ENCODE measurements at regions not wholly inside any gene's neighbourhood (a gene's known extent, or its start where the extent isn't known, plus 50 kb on each side); places are given as distances from the start of the nearest gene placed in this dataset.

GRCh38 chr15:91488452-91488851 lies 365.1 kb upstream of the SLCO3A1 start:
- Histone ChIP-seq H3K36me3 (ENCODE audit: control insufficient read depth in 1 of 2, insufficient read depth in 2 of 2, low read length in 2 of 2) (no peaks in the 10 kb centered on the region), H3K4me2 (ENCODE audit: low read length) (no peak overlapping the region), H4K20me1 (ENCODE audit: insufficient read depth) (no peaks in the 10 kb centered on the region), H3K9ac (ENCODE audit: low read length) (no peak overlapping the region), H3K9me2 (ENCODE audit: insufficient read depth) (no peaks in the 10 kb centered on the region), H2AFZ (ENCODE audit: low read depth, low read length, poor library complexity, severe bottlenecking) (no peak overlapping the region), H3K27me3 (ENCODE audit: insufficient read depth, low read length) (no peaks in the 10 kb centered on the region; the same call in 1 of the 2 replicates), H3K4me3 (replicated peaks in 1 of 2; ENCODE audit: low read depth in 1 of 2, low read length in 2 of 2) (no peak overlapping the region), H3K9me3 (ENCODE audit: control insufficient read depth in 1 of 2, insufficient read depth in 1 of 2, low read depth in 1 of 2, low read length in 2 of 2) (no peaks in the 10 kb centered on the region), H3K79me2 (ENCODE audit: insufficient read depth, low read length) (no peaks in the 10 kb centered on the region), H3K4me1 (ENCODE audit: control insufficient read depth in 1 of 2, insufficient read depth in 2 of 2, low read length in 2 of 2) (no peaks in the 10 kb centered on the region), H3K27ac (ENCODE audit: low read depth, low read length) (no peak overlapping the region)
- TF ChIP-seq EZH2 (IDR thresholded peaks at IDR 0.05): no peak
- TF ChIP-seq ZFX (IDR thresholded peaks at IDR 0.05): no peak
- TF ChIP-seq ZNF274 (IDR thresholded peaks at IDR 0.05; ENCODE audit: low read depth, low read length): no peak
- no peak for TF ChIP-seq ATF3 (IDR thresholded peaks at IDR 0.05)
- no peak for TF ChIP-seq TCF7L2 (IDR thresholded peaks at IDR 0.05; ENCODE audit: borderline replicate concordance, extremely low read depth, insufficient read depth, insufficient read length)
- TF ChIP-seq, protein P1, sequence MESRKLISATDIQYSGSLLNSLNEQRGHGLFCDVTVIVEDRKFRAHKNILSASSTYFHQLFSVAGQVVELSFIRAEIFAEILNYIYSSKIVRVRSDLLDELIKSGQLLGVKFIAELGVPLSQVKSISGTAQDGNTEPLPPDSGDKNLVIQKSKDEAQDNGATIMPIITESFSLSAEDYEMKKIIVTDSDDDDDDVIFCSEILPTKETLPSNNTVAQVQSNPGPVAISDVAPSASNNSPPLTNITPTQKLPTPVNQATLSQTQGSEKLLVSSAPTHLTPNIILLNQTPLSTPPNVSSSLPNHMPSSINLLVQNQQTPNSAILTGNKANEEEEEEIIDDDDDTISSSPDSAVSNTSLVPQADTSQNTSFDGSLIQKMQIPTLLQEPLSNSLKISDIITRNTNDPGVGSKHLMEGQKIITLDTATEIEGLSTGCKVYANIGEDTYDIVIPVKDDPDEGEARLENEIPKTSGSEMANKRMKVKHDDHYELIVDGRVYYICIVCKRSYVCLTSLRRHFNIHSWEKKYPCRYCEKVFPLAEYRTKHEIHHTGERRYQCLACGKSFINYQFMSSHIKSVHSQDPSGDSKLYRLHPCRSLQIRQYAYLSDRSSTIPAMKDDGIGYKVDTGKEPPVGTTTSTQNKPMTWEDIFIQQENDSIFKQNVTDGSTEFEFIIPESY (IDR thresholded peaks at IDR 0.05; ENCODE audit: extremely low read depth, insufficient replicate concordance, low read length): no peak
- ATAC-seq (no peak), DNase-seq (ENCODE audit: low read depth, low spot score) (no peak)
- intact Hi-C loops (cut with micrococcal nuclease): no loop called here
- ChIA-PET POLR2A (no interaction called here), CTCF (no interaction called here), RAD21 (ENCODE audit: low non-redundant PET in 1 of 2, low total read pairs in 2 of 2, uncharacterized antibody in 2 of 2, unreplicated experiment in 2 of 2) (no interaction called here)
- no TSS peak for BruUV-seq (replicated peaks)

GRCh38 chr15:91490211-91490610 lies 363.3 kb upstream of the SLCO3A1 start:
- H3K27ac ChIP-seq (ENCODE audit: low read depth, low read length): no peak overlapping the region
- no peak overlapping the region for H3K9ac ChIP-seq (ENCODE audit: low read length)
- no peaks in the 10 kb centered on the region for H3K36me3 ChIP-seq (ENCODE audit: control insufficient read depth in 1 of 2, insufficient read depth in 2 of 2, low read length in 2 of 2)
- POLR2A ChIA-PET: no interaction called here
- H3K9me3 ChIP-seq (ENCODE audit: control insufficient read depth in 1 of 2, insufficient read depth in 1 of 2, low read depth in 1 of 2, low read length in 2 of 2): no peaks in the 10 kb centered on the region
- no peak overlapping the region for H3K4me3 ChIP-seq (replicated peaks in 1 of 2; ENCODE audit: low read depth in 1 of 2, low read length in 2 of 2)
- TF ChIP-seq, protein P2, sequence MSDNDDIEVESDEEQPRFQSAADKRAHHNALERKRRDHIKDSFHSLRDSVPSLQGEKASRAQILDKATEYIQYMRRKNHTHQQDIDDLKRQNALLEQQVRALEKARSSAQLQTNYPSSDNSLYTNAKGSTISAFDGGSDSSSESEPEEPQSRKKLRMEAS (IDR thresholded peaks at IDR 0.05): no peak
- TF ChIP-seq POLR2A (IDR thresholded peaks at IDR 0.05; ENCODE audit: borderline replicate concordance, extremely low read depth, insufficient read depth, insufficient read length) (no peak), SP1 (IDR thresholded peaks at IDR 0.05; ENCODE audit: low read depth) (no peak), SRF (IDR thresholded peaks at IDR 0.05; ENCODE audit: low read depth) (no peak), FOSL1 (IDR thresholded peaks at IDR 0.05; ENCODE audit: low read depth) (no peak), EGR1 (IDR thresholded peaks at IDR 0.05; ENCODE audit: low read depth) (no peak), JUND (IDR thresholded peaks at IDR 0.05) (no peak), ATF3 (IDR thresholded peaks at IDR 0.05) (no peak), ZNF274 (IDR thresholded peaks at IDR 0.05; ENCODE audit: low read depth, low read length) (no peak), POLR2AphosphoS5 (IDR thresholded peaks at IDR 0.05; ENCODE audit: low read depth, low read length) (no peak), EZH2phosphoT487 (IDR thresholded peaks at IDR 0.05; ENCODE audit: borderline replicate concordance) (no peak), ELF1 (IDR thresholded peaks at IDR 0.05; ENCODE audit: borderline replicate concordance, low read depth) (no peak), CBX3 (IDR thresholded peaks at IDR 0.05; ENCODE audit: low read depth) (no peak)
- DNase-seq (ENCODE audit: low read depth, low spot score): no peak
- intact Hi-C loops (cut with micrococcal nuclease): no loop called here
- ATAC-seq: no peak
- no peaks in the 10 kb centered on the region for H3K9me2 ChIP-seq (ENCODE audit: insufficient read depth)
- no TSS peak for BruUV-seq (replicated peaks)
- no peak overlapping the region for H3K4me2 ChIP-seq (ENCODE audit: low read length)
- RAD21 ChIA-PET (ENCODE audit: low non-redundant PET in 1 of 2, low total read pairs in 2 of 2, uncharacterized antibody in 2 of 2, unreplicated experiment in 2 of 2): no interaction called here
- no peaks in the 10 kb centered on the region for H3K4me1 ChIP-seq (ENCODE audit: control insufficient read depth in 1 of 2, insufficient read depth in 2 of 2, low read length in 2 of 2)
- no peaks in the 10 kb centered on the region; the same call in 1 of the 2 replicates for H3K27me3 ChIP-seq (ENCODE audit: insufficient read depth, low read length)
- H4K20me1 ChIP-seq (ENCODE audit: insufficient read depth): no peaks in the 10 kb centered on the region
- CTCF ChIA-PET: no interaction called here
- H2AFZ ChIP-seq (ENCODE audit: low read depth, low read length, poor library complexity, severe bottlenecking): no peak overlapping the region
- no peaks in the 10 kb centered on the region for H3K79me2 ChIP-seq (ENCODE audit: insufficient read depth, low read length)

Data from HCT116 (cell line).